ENCODE measurements at regions not wholly inside any gene's neighbourhood (a gene's known extent, or its start where the extent isn't known, plus 50 kb on each side); places are given as distances from the start of the nearest gene placed in this dataset.

DNA sequence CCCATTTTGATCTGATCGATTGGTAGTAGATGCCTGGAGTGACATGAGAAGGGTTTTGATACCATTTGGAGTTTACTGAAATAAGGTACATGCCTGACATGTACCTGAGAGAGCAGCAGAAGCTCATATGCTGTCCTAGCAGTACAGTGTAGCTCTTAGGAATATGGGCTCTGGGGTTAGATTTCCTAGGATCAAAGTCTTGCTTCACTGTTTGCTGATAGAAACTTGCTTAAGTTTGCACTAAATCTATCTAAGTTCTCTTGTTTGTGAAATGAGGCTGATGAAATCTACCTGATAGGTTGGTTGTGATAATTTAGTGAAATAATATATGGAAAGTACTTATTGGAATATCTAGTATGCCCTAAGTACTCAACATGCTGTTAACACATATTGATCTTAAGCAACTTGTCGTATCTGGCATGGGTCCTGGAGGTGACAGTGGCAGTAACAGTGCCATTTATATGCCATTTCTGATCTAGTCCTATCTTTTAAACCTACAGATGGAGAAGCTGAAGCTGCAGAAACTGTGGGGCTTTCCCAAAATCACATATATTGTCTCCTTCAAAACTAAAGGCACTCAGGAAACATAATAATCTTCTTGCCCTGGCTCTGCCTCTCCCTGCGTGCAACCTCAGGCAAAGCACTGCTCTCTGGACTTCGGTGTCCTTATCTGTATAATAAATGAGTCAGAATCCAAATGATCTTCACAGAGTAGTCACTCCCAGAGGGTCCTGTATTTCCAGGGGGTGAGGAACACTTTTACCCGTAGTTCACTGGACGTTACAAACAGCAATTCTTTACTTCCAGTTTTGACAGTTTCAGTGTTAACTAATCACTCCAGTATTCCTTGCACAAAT is 223.6 kb upstream of the SETMAR start:
- TF ChIP-seq CTCF (IDR thresholded peaks at IDR 0.05) (no peak), POLR2A (IDR thresholded peaks at IDR 0.05) (no peak)

Data from body of pancreas (tissue), 4 donors.